Panc1 (cell line): ENCODE measurements at regions not wholly inside any gene's neighbourhood (a gene's known extent, or its start where the extent isn't known, plus 50 kb on each side); places are given as distances from the start of the nearest gene placed in this dataset.

Source experiments
- ATAC-seq: fragments of 200-7000 bp; cut with Tn5 transposase; 2 replicates; pipeline ENCODE4 v1.9.1; 2020; ENCODE audit warnings: mild to moderate bottlenecking, moderate library complexity
- BruUV-seq: library from RNA; stranded (reverse); fragments of 400-500 nt; replicated peaks from 2 replicates; lab custom pipeline; 2021; lab: Mats Ljungman, UMichigan
- CTCF ChIA-PET: fragments of 300-600 bp; sonication (Branson Sonifier 250); formaldehyde crosslinking; loops from one replicate; lab custom pipeline; 2022; ENCODE audit warnings: antibody characterized with exemption; lab: Charles Lee
- POLR2A ChIA-PET: fragments of 300-600 bp; sonication (Branson Sonifier 250); formaldehyde crosslinking; loops from one replicate; lab custom pipeline; 2022; ENCODE audit warnings: antibody characterized with exemption; lab: Charles Lee
- DNase-seq: peaks from one replicate; pipeline ENCODE4 v3.0.0-alpha.2; 2010; ENCODE audit warnings: low read depth, low spot score
- H3K27ac ChIP-seq: 2 replicates; pipeline ENCODE4 v1.5.1; 2011; ENCODE audit warnings: mild to moderate bottlenecking, low read length, inconsistent platforms
- H3K27me3 ChIP-seq: fragments of 200-500 bp; sonication (Bioruptor generic); 2 replicates; pipeline ENCODE4 v1.6.0; 2014; ENCODE audit warnings: low read length, inconsistent platforms; ENCODE audit not compliant: control insufficient read depth, insufficient read depth
- H3K36me3 ChIP-seq: fragments of 200-500 bp; sonication (Bioruptor generic); 2 replicates; pipeline ENCODE4 v1.5.1; 2014; ENCODE audit warnings: inconsistent platforms, mild to moderate bottlenecking, low read length, moderate library complexity; ENCODE audit not compliant: control insufficient read depth, insufficient read depth
- H3K4me1 ChIP-seq: 2 replicates; pipeline ENCODE4 v1.5.1; 2011; ENCODE audit warnings: inconsistent platforms, mild to moderate bottlenecking, low read length, moderate library complexity; ENCODE audit not compliant: control insufficient read depth, insufficient read depth
- H3K4me3 ChIP-seq, 2 experiments: 2 replicates each; pipeline ENCODE4 v1.5.1; 2011 to 2012; ENCODE audit warnings: low read depth in 2 of 2, low read length in 2 of 2, mild to moderate bottlenecking in 2 of 2, inconsistent platforms in 1 of 2, moderate library complexity in 1 of 2
- H3K9me3 ChIP-seq: fragments of 200-500 bp; sonication (Bioruptor generic); 2 replicates; pipeline ENCODE4 v1.5.1; 2014; ENCODE audit warnings: low read depth, mild to moderate bottlenecking, inconsistent platforms, low read length, moderate library complexity; ENCODE audit not compliant: control insufficient read depth, insufficient read depth
- POLR2AphosphoS5 ChIP-seq: IDR thresholded peaks from 2 replicates; pipeline ENCODE4 v1.6.1; 2012; ENCODE audit warnings: mild to moderate bottlenecking, low read depth, low read length, moderate library complexity
- SIN3A ChIP-seq: IDR thresholded peaks from 2 replicates; pipeline ENCODE4 v1.6.1; 2012; ENCODE audit warnings: low read depth, mild to moderate bottlenecking, low read length, moderate library complexity, borderline replicate concordance; ENCODE audit not compliant: insufficient read depth
- TCF7L2 ChIP-seq: IDR thresholded peaks from 2 replicates; pipeline ENCODE4 v1.6.1; 2011; ENCODE audit warnings: mild to moderate bottlenecking, low read depth, low read length, inconsistent platforms
- in situ Hi-C: cut with HindIII; loops from 2 replicates; pipeline ENCODE4 v1.10.0; 2016; ENCODE audit warnings: low sequenced_read_pairs, low pct_unique_long_range_greater_than_20kb
- intact Hi-C: fragments of 100-400 bp; cut with micrococcal nuclease; formaldehyde crosslinking; loops from one replicate; pipeline ENCODE4 v1.10.0; 2022; ENCODE audit not compliant: unreplicated experiment
- TF ChIP-seq, protein P1 (sequence below): fragments of 450-650 bp; IDR thresholded peaks from 2 replicates; pipeline ENCODE4 v1.5.1; 2017; ENCODE audit warnings: mild to moderate bottlenecking
- TF ChIP-seq, protein P2 (sequence below), 2 experiments: IDR thresholded peaks; 2 replicates each; pipeline ENCODE4 v1.6.1; 2011 to 2012; ENCODE audit warnings: low read depth in 2 of 2, control low read depth in 1 of 2, low read length in 1 of 2, mild to moderate bottlenecking in 1 of 2, moderate library complexity in 1 of 2; ENCODE audit not compliant: insufficient read depth in 1 of 2

DNA sequence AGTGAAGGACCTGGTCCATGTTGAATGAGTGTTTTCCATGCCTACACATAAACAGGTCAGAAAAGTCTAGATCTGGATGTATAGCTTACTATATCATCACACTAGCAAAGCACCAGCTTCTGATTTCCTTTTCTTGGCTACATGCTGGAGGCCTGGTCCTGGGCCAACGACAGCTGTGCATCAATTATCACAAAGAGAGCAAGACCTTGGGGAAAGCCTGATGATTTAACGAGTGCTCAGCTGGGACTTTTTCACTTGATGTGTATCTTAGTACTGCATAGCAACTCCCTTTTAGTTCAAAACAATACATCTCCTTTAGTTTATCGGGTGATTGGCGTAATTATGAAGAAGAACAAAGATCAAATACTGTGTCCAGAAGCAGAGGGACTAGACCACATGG lies 358.2 kb downstream of the KIF2B start:
- no peak for DNase-seq
- TF ChIP-seq TCF7L2 (no peak), SIN3A (no peak)
- ChIA-PET POLR2A (no interaction called here), CTCF (no interaction called here)
- ATAC-seq, result no peak
- H3K9me3 ChIP-seq, result peaks cover 4% of the 10 kb centered on the region; the same call in 1 of the 2 replicates
- no peaks in the 10 kb centered on the region for H3K27me3 ChIP-seq
- no peaks in the 10 kb centered on the region for H3K4me1 ChIP-seq
- in situ Hi-C loops (no loop called here), intact Hi-C loops (no loop called here)
- BruUV-seq, result no TSS peak
- H3K4me3 ChIP-seq, result no peak overlapping the region
- no peaks in the 10 kb centered on the region for H3K36me3 ChIP-seq
- no peak overlapping the region for H3K27ac ChIP-seq

DNA sequence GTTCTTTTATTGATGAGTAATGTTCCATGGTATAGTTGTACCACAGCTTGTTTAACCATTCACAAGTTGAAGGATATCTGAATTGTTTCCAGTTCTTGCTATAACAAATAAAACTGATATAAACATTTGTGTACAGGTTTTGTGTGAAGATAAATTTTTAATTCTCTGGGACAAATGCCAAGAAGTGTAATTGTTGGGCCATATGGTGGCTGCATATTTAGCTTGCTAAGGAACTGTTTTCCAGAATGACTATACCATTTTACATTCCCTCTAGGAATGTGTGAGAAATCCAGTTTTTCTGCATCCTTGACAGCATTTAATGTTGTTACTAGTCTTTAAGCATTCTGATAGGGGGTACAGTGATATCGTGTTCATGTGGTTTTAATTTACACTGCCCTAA lies 368.5 kb downstream of the KIF2B start:
- ATAC-seq, result no peak
- no peak for DNase-seq
- no peak overlapping the region for H3K27ac ChIP-seq
- no TSS peak for BruUV-seq
- no peak overlapping the region for H3K4me3 ChIP-seq
- no peaks in the 10 kb centered on the region for H3K36me3 ChIP-seq
- POLR2A ChIA-PET, result no interaction called here
- no peaks in the 10 kb centered on the region for H3K9me3 ChIP-seq
- no peaks in the 10 kb centered on the region for H3K4me1 ChIP-seq
- intact Hi-C loops, result no loop called here
- in situ Hi-C loops, result no loop called here
- CTCF ChIA-PET, result no interaction called here
- no peaks in the 10 kb centered on the region for H3K27me3 ChIP-seq
- TF ChIP-seq SIN3A (no peak), POLR2AphosphoS5 (no peak), TCF7L2 (no peak)
- TF ChIP-seq, protein P1, sequence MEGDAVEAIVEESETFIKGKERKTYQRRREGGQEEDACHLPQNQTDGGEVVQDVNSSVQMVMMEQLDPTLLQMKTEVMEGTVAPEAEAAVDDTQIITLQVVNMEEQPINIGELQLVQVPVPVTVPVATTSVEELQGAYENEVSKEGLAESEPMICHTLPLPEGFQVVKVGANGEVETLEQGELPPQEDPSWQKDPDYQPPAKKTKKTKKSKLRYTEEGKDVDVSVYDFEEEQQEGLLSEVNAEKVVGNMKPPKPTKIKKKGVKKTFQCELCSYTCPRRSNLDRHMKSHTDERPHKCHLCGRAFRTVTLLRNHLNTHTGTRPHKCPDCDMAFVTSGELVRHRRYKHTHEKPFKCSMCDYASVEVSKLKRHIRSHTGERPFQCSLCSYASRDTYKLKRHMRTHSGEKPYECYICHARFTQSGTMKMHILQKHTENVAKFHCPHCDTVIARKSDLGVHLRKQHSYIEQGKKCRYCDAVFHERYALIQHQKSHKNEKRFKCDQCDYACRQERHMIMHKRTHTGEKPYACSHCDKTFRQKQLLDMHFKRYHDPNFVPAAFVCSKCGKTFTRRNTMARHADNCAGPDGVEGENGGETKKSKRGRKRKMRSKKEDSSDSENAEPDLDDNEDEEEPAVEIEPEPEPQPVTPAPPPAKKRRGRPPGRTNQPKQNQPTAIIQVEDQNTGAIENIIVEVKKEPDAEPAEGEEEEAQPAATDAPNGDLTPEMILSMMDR, result no peak
- TF ChIP-seq, protein P2, sequence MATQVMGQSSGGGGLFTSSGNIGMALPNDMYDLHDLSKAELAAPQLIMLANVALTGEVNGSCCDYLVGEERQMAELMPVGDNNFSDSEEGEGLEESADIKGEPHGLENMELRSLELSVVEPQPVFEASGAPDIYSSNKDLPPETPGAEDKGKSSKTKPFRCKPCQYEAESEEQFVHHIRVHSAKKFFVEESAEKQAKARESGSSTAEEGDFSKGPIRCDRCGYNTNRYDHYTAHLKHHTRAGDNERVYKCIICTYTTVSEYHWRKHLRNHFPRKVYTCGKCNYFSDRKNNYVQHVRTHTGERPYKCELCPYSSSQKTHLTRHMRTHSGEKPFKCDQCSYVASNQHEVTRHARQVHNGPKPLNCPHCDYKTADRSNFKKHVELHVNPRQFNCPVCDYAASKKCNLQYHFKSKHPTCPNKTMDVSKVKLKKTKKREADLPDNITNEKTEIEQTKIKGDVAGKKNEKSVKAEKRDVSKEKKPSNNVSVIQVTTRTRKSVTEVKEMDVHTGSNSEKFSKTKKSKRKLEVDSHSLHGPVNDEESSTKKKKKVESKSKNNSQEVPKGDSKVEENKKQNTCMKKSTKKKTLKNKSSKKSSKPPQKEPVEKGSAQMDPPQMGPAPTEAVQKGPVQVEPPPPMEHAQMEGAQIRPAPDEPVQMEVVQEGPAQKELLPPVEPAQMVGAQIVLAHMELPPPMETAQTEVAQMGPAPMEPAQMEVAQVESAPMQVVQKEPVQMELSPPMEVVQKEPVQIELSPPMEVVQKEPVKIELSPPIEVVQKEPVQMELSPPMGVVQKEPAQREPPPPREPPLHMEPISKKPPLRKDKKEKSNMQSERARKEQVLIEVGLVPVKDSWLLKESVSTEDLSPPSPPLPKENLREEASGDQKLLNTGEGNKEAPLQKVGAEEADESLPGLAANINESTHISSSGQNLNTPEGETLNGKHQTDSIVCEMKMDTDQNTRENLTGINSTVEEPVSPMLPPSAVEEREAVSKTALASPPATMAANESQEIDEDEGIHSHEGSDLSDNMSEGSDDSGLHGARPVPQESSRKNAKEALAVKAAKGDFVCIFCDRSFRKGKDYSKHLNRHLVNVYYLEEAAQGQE (IDR thresholded peaks at IDR 0.05; ENCODE audit: insufficient read depth in 1 of 2, low read depth in 2 of 2, low read length in 1 of 2), result no peak

DNA sequence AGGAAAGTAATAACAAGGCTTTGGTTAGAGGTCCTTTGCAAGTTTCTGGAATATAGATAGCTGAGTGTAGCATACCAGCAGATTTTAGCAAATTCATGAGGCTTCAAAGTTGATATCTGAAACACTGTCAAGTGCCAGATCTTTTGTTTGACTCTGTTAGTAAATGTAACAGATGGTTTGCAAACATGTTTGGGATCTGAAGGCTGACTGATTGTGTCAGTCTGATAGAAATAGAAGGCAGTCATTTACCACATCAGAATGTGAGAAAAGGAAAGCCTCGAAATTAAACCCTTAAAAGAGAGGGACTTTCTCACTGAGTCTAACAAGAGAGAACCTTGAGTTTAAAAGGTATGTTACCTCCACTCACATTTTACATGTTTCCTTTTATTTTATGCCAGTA lies 371.5 kb downstream of the KIF2B start:
- no peak for DNase-seq
- no peaks in the 10 kb centered on the region for H3K36me3 ChIP-seq
- in situ Hi-C loops, result no loop called here
- BruUV-seq, result no TSS peak
- TF ChIP-seq POLR2AphosphoS5 (no peak), TCF7L2 (no peak), SIN3A (no peak)
- TF ChIP-seq, protein P2 (IDR thresholded peaks at IDR 0.05; ENCODE audit: insufficient read depth in 1 of 2, low read depth in 2 of 2, low read length in 1 of 2), result no peak
- TF ChIP-seq, protein P1, result no peak
- intact Hi-C loops, result no loop called here
- ChIA-PET CTCF (no interaction called here), POLR2A (no interaction called here)
- H3K9me3 ChIP-seq, result no peaks in the 10 kb centered on the region
- H3K27ac ChIP-seq, result no peak overlapping the region
- no peaks in the 10 kb centered on the region for H3K27me3 ChIP-seq
- no peak for ATAC-seq
- H3K4me1 ChIP-seq, result no peaks in the 10 kb centered on the region
- H3K4me3 ChIP-seq, result no peak overlapping the region
